HG03025 (cell line): ENCODE measurements at regions not wholly inside any gene's neighbourhood (a gene's known extent, or its start where the extent isn't known, plus 50 kb on each side); places are given as distances from the start of the nearest gene placed in this dataset.
"Not testable (repeated sequence)": the region's sequence is repeated elsewhere in the genome, so short reads cannot be mapped to it uniquely, and the experiment has no call there.

Experiments used
- ATAC-seq: cut with Tn5 transposase; IDR thresholded peaks from one replicate; pipeline ENCODE4 v1.9.1; 2021; ENCODE audit warnings: mild to moderate bottlenecking, moderate library complexity; ENCODE audit not compliant: unreplicated experiment, low FRiP score

DNA sequence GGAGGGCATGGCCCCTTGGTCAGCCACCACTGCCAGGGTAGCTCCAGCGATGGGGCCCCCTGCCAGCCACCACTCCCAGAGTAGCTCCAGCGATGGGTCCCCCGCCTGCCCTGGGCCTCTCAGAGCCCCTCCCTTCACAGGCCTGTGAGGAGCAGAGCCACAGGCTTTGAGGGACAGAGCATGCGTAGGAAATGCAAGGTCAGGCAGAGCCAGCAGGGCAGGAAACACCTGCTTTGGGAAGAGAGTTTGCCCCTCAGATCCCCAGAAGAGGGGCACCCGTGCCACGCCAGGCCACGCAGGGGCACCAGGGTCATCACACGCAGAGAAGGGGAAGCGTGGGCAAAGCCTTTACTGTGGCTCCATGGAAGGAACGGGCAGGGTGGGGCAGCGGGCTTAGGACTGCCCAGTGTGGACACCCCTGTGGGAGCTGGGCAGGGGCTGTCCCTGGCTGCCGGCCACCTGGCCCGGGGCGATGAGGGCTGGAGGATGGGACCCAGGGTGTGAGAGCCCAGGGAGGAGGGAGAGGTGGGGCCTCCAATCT lies 477.8 kb downstream of the BRD1 start:
- ATAC-seq: no peak

DNA sequence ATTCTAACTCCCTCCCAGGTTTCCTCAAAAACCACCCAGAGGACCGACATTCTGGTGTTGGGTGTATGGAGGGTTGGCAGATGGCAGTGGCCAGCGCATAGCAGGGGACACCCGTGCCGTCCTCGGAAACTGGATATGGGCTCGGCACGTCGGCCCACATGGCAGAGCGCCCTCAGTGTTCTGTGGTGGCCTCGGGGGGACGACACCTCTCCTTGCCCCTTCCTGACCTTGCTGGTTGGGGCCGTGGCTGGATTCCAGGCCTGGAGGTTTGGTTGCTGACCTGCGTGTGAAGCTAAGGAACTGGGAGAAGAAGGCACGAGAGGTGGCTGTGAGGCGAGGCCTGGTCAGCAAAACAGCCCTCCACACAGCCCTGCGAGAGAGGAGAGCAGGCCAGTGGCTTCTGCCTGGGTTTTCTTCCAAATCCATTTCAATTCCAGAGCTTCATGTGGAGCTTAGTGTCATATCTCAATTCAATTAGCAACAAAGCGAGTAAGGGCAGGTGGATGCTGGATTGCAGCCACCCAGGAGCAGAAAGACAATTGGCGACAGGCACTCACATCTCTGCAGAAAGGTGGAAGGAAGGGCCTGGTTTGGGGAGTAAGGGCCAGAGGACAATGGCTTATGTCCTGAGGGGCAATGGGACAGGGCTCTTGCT lies 478.4 kb downstream of the BRD1 start:
- no peak for ATAC-seq

DNA sequence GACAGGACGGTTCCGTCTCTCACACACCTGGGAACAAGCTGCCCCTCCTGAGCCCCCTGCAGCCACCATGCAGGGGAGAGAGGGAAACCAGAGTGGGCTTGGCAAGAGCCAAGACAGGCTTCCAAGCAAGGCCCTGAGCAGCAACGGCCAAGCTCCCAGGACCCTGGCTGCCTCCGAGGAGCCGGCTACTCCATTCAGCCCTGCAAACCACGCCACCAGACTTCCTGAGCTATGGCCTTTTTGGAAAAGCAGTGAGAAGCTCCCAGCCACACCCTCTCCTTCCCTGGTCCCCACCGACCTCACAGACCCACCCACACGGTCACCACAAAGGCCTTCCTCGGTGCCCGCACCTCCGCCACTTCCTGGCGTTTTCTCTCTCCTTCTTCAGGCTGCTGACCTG lies 479.0 kb downstream of the BRD1 start:
- no peak for ATAC-seq

DNA sequence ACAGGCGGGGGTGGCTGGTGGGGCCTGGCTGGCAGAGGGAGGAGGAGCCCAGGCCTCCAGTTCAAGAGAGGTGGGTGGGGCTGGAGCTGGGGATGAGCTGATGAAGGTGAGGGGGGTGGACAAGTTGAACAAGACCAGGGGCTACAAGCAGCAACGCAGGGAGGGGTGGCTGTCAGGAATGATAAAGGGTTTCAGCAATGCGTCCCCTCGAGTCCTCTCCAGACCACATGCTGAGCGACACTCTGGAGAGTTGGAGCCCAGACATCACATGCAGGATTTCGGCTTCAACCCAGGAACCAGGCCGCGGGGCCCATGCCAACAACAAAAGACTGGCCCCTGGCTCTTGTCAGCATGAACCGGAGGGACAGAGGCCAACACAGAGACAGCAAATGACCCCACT lies 480.3 kb downstream of the BRD1 start:
- no peak for ATAC-seq

DNA sequence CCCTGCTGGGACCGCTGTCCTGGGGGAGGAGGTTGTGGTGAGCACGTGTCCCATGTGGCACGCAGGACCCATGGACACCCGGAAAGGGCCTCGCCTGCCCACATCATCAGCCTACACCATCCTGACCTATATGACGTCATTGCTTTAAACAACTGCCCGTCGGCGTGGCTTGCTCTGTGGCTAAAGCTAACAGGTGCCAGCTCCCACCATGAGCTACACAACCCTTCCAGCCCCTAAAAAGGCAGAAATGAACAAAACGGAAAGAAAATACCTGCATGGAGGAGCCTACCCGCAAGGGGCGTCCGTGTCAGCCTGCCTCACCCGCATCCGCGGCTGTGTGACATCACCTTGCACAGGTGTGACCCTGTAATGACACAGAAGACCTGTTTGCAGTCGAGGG lies 481.8 kb downstream of the BRD1 start:
- ATAC-seq: no peak

DNA sequence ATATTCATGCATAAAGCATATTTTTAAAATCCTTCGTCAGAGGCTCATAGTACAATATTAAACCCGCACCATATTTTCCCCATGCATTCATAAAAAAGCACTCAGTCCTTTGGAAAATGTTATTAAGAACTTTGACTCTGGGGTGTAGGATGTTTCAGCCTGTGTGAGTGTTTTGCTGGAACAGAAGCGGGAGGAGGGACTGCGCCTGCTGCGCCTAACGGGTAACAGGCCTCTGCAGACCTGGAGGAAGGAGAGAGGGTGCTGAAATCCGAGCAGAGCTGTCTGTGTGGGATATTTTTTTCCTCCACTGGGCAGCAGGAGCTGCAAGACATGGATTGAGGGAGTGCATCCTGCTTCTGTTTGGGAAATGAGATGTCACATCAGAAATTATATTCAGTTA lies 483.0 kb downstream of the BRD1 start:
- no peak for ATAC-seq

DNA sequence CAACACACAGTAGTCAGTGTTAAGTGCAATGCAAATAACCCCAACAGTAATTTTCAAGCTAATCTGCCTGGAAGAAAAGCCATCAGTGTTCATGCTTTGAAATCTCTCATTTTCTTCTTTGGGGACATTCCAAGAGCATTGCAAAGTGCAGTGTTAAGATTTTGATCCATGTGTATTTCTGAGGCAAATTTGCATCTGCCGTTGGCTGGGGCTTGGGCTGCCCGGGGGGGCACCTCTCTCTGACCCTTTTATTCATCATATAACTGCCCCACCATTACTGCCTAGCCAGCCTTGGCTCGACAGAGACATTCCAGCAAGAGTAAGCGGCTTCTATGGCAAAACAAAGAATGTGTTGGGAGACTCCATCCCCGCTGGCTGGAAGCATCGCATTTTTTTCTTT lies 483.5 kb downstream of the BRD1 start:
- no peak for ATAC-seq

DNA sequence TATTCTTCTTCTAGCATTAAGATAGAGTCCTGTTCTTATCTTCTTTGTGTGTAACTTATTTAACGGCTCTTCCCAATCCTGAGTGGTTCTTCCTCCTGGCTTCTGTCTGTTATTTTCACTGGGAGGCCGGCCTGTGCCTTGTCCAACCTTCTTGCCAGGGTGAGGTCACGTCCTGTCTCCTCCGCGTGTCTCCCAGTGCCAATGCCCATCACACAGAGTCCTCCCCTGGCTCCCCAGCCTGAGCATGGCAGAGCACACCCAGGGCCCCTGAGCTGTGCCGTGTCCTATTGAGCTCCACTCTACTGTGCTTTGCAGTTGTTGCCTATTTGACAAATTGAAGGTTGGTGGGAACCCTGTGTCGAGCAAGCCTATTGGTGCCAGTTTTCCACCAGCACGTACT lies 487.3 kb downstream of the BRD1 start:
- no peak for ATAC-seq

DNA sequence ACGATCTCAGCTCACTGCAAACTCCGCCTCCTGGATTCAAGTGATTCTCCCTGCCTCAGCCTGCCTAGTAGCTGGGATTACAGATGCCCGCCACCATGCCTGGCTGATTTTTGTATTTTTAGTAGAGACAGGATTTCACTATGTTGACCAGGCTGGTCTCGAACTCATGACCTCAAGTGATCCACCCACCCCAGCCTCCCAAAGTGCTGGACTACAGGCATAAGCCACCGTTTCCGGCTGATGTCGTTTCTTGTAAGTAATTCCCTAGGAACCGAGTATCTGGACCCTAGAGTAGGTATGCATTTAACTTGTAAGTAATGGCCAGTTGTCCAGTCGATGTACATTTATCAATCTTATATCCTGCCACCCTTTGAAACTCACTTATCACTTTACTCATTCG lies 491.2 kb downstream of the BRD1 start:
- not testable (repeated sequence) for ATAC-seq

DNA sequence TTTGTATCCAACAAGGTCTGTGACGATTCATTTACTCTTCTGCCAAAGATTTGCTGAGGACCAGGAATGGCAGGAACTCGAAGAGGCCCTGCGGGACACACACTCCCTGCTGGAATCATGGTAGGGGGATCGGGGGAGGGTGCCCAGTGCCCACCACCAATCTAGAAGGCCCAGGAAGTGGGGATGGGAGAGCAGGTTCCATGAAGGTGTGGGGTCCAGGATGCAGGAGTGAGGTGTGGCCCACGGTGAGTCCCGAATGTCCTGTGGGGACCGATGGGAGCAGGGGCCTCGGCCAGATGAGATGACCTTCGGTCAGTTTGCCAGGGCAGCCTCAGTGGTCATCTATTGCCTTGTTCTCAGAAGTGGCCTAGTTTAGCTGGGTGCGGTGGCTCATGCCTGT lies 492.7 kb downstream of the BRD1 start:
- ATAC-seq: no peak

DNA sequence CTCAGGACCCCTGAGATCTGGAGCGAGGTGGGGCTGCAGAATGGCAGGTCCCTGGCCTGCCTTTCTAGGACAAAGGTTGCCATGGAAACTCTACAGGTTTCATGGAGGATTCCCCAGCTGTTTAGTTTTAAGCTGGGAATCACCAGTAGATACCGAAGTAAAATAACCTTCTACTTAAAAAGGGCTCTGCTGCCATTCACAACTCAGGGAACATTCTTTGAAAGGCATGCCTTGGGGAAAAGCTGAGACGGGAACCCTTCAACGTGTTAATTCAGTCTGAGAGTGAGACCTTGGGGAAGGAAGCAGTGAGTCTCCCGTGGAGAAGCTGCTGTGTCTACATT lies 493.3 kb downstream of the BRD1 start:
- no peak for ATAC-seq

DNA sequence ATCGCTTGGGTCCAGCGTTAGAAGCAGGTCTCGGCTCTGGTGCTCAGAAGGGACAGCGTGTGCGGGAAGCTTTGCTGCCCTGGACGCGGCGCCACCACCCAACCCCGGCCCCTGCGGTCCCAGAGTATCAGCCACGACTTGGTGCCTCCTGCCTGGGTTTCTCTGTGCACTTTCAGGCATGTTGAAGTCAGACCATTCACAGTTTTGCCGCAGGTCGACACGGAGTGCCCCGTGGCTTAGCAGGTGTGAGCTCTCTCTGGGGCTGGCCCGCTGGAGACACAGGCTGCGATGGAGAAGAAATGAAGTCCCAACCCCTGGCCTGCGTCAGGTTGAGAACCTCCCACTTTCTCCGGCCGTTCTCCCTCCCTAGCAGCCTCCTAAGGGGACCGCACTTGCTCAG lies 494.5 kb downstream of the BRD1 start:
- ATAC-seq: no peak

DNA sequence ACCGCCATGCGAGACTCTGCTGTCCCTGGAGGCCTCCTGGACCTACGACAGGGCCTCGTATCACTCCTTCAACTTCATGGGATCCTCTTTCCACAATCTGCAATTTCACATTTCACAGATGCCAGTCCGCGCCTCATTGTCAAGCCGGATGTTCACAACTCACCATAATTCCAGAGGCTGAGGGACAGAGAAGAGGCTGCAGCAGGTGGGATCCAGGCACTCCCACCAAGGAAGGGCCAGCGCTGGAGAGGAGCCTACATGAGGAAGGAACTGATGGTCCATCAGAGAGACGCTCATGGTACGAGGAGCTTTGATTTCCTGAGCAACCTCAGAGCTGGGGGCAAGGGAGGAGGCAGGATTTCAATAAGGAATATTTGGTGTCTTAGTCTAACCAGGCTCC lies 495.0 kb downstream of the BRD1 start:
- ATAC-seq: no peak

DNA sequence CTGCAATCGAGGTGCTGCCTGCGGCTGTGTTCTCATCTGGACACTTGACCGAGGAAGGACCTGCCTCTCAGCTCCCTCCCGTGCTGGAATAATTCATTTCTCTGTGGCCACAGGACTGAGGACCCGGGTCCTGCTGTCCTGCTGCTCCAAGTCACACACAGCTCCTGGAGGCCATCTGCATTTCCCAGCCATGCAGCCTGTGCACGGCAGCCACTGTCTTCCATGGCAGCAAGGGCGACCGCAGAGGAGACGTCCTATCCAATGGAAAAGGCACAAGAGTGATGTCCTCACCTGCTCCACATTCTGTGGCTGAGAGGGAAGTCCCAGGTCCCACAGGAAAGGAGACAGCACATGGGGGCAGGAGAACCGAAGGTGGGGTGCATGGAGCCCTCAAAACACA lies 495.8 kb downstream of the BRD1 start:
- no peak for ATAC-seq

DNA sequence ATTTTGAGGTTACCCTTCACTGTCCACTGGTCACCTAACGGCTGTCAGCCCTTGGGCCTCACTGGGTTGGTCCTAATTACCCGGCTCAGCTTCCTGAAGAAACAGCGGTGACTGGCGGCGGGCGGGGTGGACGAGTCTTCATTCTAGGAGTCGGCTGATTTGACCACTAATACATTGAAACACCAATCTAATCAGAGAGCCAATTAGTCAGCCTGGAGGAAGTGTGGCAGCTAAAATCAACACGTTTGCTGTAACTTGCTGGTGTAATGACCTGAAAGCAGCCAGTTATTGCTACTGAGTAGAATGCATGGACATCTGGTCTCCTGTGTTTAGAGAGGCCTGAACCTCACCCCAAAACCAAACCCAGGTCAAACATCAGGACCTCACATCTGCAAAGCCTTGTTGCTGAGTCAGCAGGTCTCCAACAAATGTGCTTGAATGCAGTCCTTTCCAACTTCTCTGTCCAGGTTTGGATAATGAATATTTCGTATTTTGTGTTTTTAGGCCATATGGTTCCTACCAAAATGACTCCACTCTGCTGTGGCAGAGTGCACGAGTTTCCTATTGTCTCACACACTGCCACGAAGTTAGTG lies 496.4 kb downstream of the BRD1 start:
- ATAC-seq: no peak

DNA sequence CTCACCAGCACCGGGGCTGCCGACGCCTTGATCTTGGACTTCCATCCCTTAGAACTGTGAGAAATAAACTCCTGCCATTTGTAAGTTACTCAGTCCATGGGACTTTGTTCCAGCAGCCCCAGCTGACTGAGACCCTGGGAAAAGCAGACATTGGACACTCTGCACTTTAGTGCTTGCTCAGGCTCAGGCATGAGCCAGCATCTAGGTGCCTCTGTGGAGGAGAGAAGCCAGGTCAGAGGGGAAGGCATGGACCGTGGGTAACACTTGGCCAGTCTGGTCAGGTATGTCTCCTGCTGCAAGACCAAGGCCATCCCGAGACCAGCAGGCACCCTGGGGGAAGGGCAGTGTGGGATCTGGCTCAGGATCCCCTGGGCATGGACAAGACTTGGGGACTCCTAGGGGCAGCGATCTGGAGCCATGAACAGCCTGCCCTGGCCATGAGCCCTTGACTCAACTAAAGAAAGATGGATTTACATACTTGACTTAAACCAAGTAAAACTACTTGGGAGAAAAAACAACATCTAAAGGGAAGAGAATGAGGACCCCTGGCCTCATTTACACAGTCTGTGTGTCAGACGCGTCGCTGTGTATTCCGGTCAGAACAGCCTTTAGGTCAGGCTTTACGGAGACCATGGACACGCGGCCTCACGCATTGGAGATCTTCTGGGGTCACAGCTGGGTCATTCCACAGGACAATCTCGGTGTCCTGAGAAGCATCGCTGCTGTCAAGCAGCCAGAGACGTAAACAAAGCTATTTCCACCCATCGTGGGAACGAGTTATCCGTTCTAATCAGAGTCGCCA lies 497.1 kb downstream of the BRD1 start:
- ATAC-seq: no peak

DNA sequence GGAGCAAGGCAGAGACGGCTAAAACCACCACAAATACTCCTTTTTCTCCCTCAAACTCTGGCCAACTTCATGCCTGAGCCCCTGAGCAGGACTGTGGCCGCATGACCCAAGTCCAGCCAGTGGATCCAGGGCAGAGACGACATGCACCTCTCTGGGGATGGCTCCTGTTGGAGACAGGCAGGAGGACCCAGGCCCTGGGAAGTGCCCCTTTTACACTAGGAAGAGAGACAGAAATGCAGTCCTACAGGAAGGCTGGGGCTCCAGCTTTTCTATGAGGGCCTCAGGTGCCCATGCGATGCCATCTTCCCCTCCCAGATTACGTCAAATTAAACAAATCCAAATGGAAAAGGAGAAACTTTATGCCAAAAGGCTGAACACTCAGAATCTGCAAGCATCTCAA lies 498.0 kb downstream of the BRD1 start:
- ATAC-seq: no peak

DNA sequence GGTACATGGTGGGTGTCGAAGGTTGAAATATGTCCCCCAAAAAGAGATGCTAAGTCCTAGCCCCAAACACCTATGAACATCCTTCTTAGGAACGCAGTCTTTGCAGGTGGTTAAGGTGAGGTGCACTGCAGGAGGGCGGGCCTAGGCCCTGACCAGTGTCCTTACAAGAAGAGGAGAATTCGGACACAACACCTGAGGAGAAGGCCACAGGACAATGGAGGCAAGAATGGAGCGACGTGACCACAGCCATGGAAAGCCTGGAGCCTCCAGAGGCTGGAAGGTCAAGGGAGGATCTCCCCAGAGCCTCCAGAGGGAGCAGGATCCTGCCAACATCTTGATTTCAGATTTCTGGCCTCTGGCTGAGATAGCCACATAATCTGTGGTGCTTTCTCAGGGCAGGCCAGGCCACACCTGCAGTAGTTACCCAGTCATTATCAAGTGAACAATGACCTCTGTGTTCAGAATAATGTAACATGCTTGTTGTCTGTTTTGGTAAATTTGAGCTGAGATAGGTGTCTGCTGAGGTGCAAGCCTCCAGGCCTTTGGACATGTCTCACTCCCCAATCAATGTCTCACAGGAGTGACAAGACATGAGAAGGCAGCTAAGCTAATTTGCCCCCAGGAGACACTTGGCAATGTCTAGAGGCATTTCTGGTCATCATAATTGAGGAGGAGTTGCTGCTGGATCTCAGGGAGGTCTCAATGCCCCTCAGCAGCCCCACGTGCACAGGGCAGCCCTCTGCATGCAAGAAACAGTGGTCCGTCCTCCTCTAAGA lies 498.9 kb downstream of the BRD1 start:
- no peak for ATAC-seq

DNA sequence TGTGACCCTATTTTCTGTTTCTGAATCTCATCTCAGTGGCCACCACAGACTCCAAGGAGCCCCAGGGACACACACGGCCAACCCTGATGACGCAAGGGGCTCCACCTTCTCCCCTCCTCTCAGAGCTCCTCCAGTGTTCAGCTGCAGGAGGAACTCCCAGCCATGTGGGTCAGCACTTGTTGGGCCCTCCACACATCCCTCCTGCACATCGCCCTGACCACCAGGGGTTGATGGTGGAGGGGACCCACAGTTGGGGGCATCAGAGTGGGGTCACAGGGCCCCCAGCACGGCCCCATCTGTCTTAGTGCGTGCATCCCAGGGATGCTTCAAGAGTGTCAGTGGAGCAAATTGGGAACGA lies 499.6 kb downstream of the BRD1 start:
- ATAC-seq: no peak

DNA sequence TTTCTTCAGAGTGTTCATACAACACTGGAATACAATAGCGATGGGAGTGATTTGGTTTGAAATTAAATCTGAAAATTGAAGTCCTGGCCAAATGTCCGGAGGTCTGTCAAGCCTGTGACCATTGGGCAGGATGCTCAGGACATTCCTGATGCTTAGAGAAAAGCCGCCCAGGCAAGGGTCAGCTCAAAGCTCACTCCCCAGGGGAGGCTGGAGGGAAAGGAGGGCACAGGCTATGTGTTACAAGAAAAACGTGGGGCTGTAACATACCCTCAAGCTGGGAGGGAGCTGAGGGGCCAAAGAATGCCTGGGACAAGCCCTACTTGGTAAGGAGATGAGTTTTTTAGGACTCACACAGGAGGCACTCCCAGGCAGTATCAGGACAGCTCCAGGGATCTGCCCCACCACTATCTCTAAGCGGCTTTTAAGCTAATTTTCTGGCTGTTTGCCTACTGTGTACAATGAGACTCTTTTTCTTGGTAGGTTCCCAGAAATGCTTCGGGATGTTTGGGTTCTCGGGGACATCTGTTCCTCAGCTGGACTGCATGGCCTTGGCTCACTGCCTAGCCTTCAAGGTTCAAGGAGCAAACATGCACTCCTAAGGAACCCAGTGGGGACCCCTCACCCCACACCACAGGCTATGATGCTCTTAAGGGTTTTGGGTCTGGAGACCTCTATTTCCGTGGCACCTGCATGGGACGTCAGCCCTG lies 500.1 kb downstream of the BRD1 start:
- ATAC-seq: no peak

DNA sequence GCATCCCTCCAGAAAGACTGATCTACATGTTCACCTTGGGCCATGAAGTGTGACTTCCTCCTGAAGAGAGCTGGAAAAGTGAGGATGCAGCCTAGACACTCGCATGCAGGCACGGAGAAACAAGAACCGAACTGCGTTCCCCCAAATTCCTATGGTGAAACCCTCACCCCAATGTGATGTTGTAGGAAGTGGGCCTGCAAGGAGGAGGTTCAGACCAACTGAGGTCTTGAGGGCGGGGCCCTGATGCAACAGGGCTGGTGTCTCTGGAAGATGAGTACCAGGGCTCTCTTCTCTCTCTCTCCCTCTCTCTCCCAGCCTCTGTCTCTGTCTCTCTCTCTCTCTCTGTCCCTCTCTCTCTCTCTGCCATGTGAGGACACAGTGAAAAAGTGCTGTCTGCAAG lies 501.1 kb downstream of the BRD1 start:
- ATAC-seq: no peak
